ENCODE measurements at regions not wholly inside any gene's neighbourhood (a gene's known extent, or its start where the extent isn't known, plus 50 kb on each side); places are given as distances from the start of the nearest gene placed in this dataset.

- no peak for TF ChIP-seq CTCF (IDR thresholded peaks at IDR 0.05; ENCODE audit: low read depth, low read length)
- DNase-seq (ENCODE audit: low read depth in 2 of 2): no peak
Observed at GRCh38 chr5:5804478-5805233, 382.2 kb downstream of the ICE1 start.

GRCh38 chr5:5800801-5801761, 378.6 kb downstream of the ICE1 start:
- no peak overlapping the region for H3K4me3 ChIP-seq (replicated peaks in 1 of 2; ENCODE audit: low read depth in 2 of 2, low read length in 2 of 2)
- DNase-seq (ENCODE audit: low read depth in 2 of 2): no peak
- no peak for TF ChIP-seq CTCF (IDR thresholded peaks at IDR 0.05; ENCODE audit: low read depth, low read length)

More at GRCh38 chr5:5804478-5805233, 382.2 kb downstream of the ICE1 start:
- no peak overlapping the region for H3K4me3 ChIP-seq (replicated peaks in 1 of 2; ENCODE audit: low read depth in 2 of 2, low read length in 2 of 2)

GRCh38 chr5:5799826-5800225, 377.3 kb downstream of the ICE1 start:
- no peak for TF ChIP-seq CTCF (IDR thresholded peaks at IDR 0.05; ENCODE audit: low read depth, low read length)
- no peak for DNase-seq (ENCODE audit: low read depth in 2 of 2)
- no peak overlapping the region for H3K4me3 ChIP-seq (replicated peaks in 1 of 2; ENCODE audit: low read depth in 2 of 2, low read length in 2 of 2)

- DNase-seq (ENCODE audit: low read depth in 2 of 2): no peak
- TF ChIP-seq CTCF (IDR thresholded peaks at IDR 0.05; ENCODE audit: low read depth, low read length): no peak
- no peak overlapping the region for H3K4me3 ChIP-seq (replicated peaks in 1 of 2; ENCODE audit: low read depth in 2 of 2, low read length in 2 of 2)
Observed at GRCh38 chr5:5799229-5799628, 376.8 kb downstream of the ICE1 start.

- DNase-seq (ENCODE audit: low read depth in 2 of 2): no peak
- no peak overlapping the region for H3K4me3 ChIP-seq (replicated peaks in 1 of 2; ENCODE audit: low read depth in 2 of 2, low read length in 2 of 2)
- no peak for TF ChIP-seq CTCF (IDR thresholded peaks at IDR 0.05; ENCODE audit: low read depth, low read length)
Observed at GRCh38 chr5:5798462-5798861, 376.0 kb downstream of the ICE1 start.

- H3K4me3 ChIP-seq (replicated peaks in 1 of 2; ENCODE audit: low read depth in 2 of 2, low read length in 2 of 2): no peak overlapping the region
- DNase-seq (ENCODE audit: low read depth in 2 of 2): no peak
- no peak for TF ChIP-seq CTCF (IDR thresholded peaks at IDR 0.05; ENCODE audit: low read depth, low read length)
Observed at GRCh38 chr5:5798041-5798440, 375.6 kb downstream of the ICE1 start.
